NCI-H345 (cell line): ENCODE measurements at regions not wholly inside any gene's neighbourhood (a gene's known extent, or its start where the extent isn't known, plus 50 kb on each side); places are given as distances from the start of the nearest gene placed in this dataset.
"Not testable (repeated sequence)": the region's sequence is repeated elsewhere in the genome, so short reads cannot be mapped to it uniquely, and the experiment has no call there.

Source experiments
- DNase-seq: peaks from one replicate; lab custom pipeline; 2025; lab: John Stamatoyannopoulos, UW

GRCh38 chr2:225748609-225749008, 349.1 kb downstream of the NYAP2 start:
- no peak for DNase-seq

GRCh38 chr2:225743996-225744395, 344.5 kb downstream of the NYAP2 start:
- DNase-seq, result not testable (repeated sequence)

GRCh38 chr2:225742487-225742886, 343.0 kb downstream of the NYAP2 start:
- DNase-seq, result no peak

GRCh38 chr2:225740086-225740485, 340.6 kb downstream of the NYAP2 start:
- no peak for DNase-seq

GRCh38 chr2:225739328-225739727, 339.8 kb downstream of the NYAP2 start:
- DNase-seq, result no peak

- DNase-seq, result no peak
These were observed 339.2 kb downstream of the NYAP2 start for GRCh38 chr2:225738735-225739134.

GRCh38 chr2:225737556-225737955, 338.0 kb downstream of the NYAP2 start:
- DNase-seq, result no peak

GRCh38 chr2:225735844-225736243, 336.3 kb downstream of the NYAP2 start:
- DNase-seq, result no peak

GRCh38 chr2:225725726-225726125, 326.2 kb downstream of the NYAP2 start:
- DNase-seq, result peak; percentile 63
